ENCODE measurements at regions not wholly inside any gene's neighbourhood (a gene's known extent, or its start where the extent isn't known, plus 50 kb on each side); places are given as distances from the start of the nearest gene placed in this dataset.

DNA sequence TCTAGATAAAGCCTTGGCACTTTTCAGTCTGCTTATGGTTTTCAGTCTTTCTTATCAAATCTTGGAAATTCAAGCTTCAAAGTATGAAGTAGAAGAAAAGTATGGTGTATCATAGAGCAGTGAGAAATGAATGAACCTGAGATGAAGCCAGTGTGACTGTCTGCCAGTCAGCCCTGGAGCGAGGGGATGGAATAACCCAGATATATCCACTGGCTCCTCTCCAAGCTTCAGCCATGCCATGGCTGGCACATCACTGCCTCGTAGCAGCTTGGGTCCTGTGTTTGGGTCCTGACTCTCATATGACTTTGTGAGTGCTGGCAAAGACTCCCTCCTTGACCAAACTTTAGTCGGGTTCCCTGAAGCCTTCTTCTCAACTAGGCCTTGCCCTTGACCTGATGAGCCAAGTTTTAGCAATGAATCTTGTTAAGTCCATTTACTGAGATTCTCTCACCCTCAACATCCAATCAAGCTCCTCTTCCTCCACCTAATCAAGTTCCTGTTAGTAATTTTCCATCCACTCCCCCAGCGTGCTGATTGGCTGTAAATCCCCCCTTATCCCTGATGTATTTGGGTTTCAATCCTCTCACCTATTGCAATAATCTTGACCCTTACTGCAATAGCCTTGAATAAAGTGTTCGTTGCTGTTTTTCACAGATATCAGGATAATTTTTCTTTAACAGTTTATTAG, 62.5 kb upstream of the PRDX6 start:
- ChIA-PET CTCF (interaction anchor here (0.9 to 1.4 kb wide), 2 partner anchors 669 to 670 kb away, joined by 3 read pairs; no protein-coding TSS in a partner anchor), POLR2A (no interaction called here)
- no peak for TF ChIP-seq CTCF (IDR thresholded peaks at IDR 0.05; ENCODE audit: low read depth, low read length)
- DNase-seq (ENCODE audit: low read depth, low spot score), result no peak
- H3K9me3 ChIP-seq (ENCODE audit: control insufficient read depth, insufficient read depth, low read length), result no peaks in the 10 kb centered on the region
- no peaks in the 10 kb centered on the region for H3K27me3 ChIP-seq (ENCODE audit: control insufficient read depth, insufficient read depth, low read length)
- no peak overlapping the region for H3K27ac ChIP-seq (ENCODE audit: low read depth, low read length)
- no peak overlapping the region for H3K4me3 ChIP-seq (ENCODE audit: low read depth, low read length)

- ChIA-PET CTCF (interaction anchor here (1.4 kb wide), 1 partner anchor 671 kb away, joined by 3 read pairs; no protein-coding TSS in a partner anchor), POLR2A (no interaction called here)
- DNase-seq (ENCODE audit: low read depth, low spot score), result no peak
- Histone ChIP-seq H3K9me3 (ENCODE audit: control insufficient read depth, insufficient read depth, low read length) (no peaks in the 10 kb centered on the region), H3K27ac (ENCODE audit: low read depth, low read length) (no peak overlapping the region), H3K27me3 (ENCODE audit: control insufficient read depth, insufficient read depth, low read length) (no peaks in the 10 kb centered on the region), H3K4me3 (ENCODE audit: low read depth, low read length) (no peak overlapping the region)
- TF ChIP-seq CTCF (IDR thresholded peaks at IDR 0.05; ENCODE audit: low read depth, low read length), result no peak
Observed at GRCh38 chr1:173415490-173415889, 61.6 kb upstream of the PRDX6 start.

DNA sequence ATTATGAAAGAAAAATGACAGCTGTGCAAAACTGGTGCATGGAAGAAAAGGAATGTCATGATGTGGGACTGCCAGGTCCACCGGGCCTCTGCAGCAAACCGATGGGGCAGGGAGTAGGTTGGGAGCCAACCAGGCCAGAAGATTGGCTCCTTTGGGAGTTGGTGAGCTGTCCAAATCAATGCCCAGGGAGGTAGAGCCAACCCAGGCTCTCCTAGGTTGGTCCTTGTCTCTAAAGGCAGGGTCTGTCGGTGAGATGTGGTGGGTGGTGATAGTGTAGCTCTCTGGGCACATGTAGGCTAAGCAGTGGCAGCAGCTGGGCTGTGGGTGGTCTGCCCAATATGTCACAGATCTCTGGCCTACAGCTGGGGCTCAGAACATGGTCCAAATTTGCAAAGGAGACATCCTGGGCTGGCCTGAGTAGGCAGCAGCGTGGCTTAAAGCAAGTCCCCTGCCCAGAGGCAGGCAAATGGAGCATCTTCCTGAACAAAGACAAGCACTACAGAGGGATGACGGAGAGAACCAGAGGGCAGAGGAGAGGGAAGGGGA, 61.2 kb upstream of the PRDX6 start:
- POLR2A ChIA-PET, result no interaction called here
- DNase-seq (ENCODE audit: low read depth, low spot score), result no peak
- Histone ChIP-seq H3K4me3 (ENCODE audit: low read depth, low read length) (no peak overlapping the region), H3K27ac (ENCODE audit: low read depth, low read length) (no peak overlapping the region), H3K27me3 (ENCODE audit: control insufficient read depth, insufficient read depth, low read length) (no peaks in the 10 kb centered on the region), H3K9me3 (ENCODE audit: control insufficient read depth, insufficient read depth, low read length) (no peaks in the 10 kb centered on the region)
- TF ChIP-seq CTCF (IDR thresholded peaks at IDR 0.05; ENCODE audit: low read depth, low read length), result no peak
- CTCF ChIA-PET, result interaction anchor here (1.4 kb wide), 1 partner anchor 671 kb away, joined by 3 read pairs; no protein-coding TSS in a partner anchor

- Histone ChIP-seq H3K4me3 (ENCODE audit: low read depth, low read length) (no peak overlapping the region), H3K9me3 (ENCODE audit: control insufficient read depth, insufficient read depth, low read length) (no peaks in the 10 kb centered on the region), H3K27me3 (ENCODE audit: control insufficient read depth, insufficient read depth, low read length) (no peaks in the 10 kb centered on the region), H3K27ac (ENCODE audit: low read depth, low read length) (no peak overlapping the region)
- CTCF ChIA-PET, result interaction anchor here (0.6 to 1.8 kb wide), 8 partner anchors 12 to 687 kb away, joined by 3 to 16 read pairs (median 4); no protein-coding TSS in a partner anchor
- no peak for DNase-seq (ENCODE audit: low read depth, low spot score)
- TF ChIP-seq CTCF (IDR thresholded peaks at IDR 0.05; ENCODE audit: low read depth, low read length), result no peak
- POLR2A ChIA-PET, result interaction anchor here (0.7 kb wide), 2 partner anchors 90 to 1249 kb away, joined by 3 read pairs; no protein-coding TSS in a partner anchor
Observed at GRCh38 chr1:173417563-173417962, 59.6 kb upstream of the PRDX6 start.
